ENCODE measurements at regions not wholly inside any gene's neighbourhood (a gene's known extent, or its start where the extent isn't known, plus 50 kb on each side); places are given as distances from the start of the nearest gene placed in this dataset.

DNA sequence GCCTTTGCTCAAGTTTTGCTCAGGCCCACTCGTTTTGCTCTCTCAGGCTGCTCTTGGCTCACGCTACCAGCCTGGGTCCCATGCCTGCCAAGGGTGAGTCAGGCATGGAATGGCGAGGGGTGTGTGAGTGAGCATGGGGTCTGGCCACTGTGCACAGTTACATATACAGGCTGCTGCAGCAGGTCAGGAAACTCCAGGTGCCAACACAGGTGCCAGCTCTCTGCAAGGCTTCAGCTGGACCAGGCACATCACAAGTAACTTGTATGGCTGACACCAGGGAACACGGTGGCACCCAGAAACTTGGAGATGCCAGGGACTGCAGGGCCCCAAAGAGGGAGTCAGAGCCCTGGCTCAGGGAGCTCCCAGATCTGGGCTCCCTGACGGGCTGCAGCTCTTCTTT is 146.8 kb downstream of the BTBD3 start:
- TF ChIP-seq, protein P1, sequence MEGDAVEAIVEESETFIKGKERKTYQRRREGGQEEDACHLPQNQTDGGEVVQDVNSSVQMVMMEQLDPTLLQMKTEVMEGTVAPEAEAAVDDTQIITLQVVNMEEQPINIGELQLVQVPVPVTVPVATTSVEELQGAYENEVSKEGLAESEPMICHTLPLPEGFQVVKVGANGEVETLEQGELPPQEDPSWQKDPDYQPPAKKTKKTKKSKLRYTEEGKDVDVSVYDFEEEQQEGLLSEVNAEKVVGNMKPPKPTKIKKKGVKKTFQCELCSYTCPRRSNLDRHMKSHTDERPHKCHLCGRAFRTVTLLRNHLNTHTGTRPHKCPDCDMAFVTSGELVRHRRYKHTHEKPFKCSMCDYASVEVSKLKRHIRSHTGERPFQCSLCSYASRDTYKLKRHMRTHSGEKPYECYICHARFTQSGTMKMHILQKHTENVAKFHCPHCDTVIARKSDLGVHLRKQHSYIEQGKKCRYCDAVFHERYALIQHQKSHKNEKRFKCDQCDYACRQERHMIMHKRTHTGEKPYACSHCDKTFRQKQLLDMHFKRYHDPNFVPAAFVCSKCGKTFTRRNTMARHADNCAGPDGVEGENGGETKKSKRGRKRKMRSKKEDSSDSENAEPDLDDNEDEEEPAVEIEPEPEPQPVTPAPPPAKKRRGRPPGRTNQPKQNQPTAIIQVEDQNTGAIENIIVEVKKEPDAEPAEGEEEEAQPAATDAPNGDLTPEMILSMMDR (IDR thresholded peaks at IDR 0.05; ENCODE audit: low read depth, low read length, missing input control) = no peak
- TF ChIP-seq, protein P2, sequence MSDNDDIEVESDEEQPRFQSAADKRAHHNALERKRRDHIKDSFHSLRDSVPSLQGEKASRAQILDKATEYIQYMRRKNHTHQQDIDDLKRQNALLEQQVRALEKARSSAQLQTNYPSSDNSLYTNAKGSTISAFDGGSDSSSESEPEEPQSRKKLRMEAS (IDR thresholded peaks at IDR 0.05) = no peak
- TF ChIP-seq JUND (IDR thresholded peaks at IDR 0.05) (no peak), SP1 (IDR thresholded peaks at IDR 0.05) (no peak), EGR1 (IDR thresholded peaks at IDR 0.05; ENCODE audit: low read depth in 2 of 2) (no peak)
- TF ChIP-seq, protein P3, sequence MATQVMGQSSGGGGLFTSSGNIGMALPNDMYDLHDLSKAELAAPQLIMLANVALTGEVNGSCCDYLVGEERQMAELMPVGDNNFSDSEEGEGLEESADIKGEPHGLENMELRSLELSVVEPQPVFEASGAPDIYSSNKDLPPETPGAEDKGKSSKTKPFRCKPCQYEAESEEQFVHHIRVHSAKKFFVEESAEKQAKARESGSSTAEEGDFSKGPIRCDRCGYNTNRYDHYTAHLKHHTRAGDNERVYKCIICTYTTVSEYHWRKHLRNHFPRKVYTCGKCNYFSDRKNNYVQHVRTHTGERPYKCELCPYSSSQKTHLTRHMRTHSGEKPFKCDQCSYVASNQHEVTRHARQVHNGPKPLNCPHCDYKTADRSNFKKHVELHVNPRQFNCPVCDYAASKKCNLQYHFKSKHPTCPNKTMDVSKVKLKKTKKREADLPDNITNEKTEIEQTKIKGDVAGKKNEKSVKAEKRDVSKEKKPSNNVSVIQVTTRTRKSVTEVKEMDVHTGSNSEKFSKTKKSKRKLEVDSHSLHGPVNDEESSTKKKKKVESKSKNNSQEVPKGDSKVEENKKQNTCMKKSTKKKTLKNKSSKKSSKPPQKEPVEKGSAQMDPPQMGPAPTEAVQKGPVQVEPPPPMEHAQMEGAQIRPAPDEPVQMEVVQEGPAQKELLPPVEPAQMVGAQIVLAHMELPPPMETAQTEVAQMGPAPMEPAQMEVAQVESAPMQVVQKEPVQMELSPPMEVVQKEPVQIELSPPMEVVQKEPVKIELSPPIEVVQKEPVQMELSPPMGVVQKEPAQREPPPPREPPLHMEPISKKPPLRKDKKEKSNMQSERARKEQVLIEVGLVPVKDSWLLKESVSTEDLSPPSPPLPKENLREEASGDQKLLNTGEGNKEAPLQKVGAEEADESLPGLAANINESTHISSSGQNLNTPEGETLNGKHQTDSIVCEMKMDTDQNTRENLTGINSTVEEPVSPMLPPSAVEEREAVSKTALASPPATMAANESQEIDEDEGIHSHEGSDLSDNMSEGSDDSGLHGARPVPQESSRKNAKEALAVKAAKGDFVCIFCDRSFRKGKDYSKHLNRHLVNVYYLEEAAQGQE (IDR thresholded peaks at IDR 0.05) = no peak
- TF ChIP-seq, protein P4, sequence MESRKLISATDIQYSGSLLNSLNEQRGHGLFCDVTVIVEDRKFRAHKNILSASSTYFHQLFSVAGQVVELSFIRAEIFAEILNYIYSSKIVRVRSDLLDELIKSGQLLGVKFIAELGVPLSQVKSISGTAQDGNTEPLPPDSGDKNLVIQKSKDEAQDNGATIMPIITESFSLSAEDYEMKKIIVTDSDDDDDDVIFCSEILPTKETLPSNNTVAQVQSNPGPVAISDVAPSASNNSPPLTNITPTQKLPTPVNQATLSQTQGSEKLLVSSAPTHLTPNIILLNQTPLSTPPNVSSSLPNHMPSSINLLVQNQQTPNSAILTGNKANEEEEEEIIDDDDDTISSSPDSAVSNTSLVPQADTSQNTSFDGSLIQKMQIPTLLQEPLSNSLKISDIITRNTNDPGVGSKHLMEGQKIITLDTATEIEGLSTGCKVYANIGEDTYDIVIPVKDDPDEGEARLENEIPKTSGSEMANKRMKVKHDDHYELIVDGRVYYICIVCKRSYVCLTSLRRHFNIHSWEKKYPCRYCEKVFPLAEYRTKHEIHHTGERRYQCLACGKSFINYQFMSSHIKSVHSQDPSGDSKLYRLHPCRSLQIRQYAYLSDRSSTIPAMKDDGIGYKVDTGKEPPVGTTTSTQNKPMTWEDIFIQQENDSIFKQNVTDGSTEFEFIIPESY (IDR thresholded peaks at IDR 0.05) = no peak
